ENCODE measurements at regions not wholly inside any gene's neighbourhood (a gene's known extent, or its start where the extent isn't known, plus 50 kb on each side); places are given as distances from the start of the nearest gene placed in this dataset.

DNA sequence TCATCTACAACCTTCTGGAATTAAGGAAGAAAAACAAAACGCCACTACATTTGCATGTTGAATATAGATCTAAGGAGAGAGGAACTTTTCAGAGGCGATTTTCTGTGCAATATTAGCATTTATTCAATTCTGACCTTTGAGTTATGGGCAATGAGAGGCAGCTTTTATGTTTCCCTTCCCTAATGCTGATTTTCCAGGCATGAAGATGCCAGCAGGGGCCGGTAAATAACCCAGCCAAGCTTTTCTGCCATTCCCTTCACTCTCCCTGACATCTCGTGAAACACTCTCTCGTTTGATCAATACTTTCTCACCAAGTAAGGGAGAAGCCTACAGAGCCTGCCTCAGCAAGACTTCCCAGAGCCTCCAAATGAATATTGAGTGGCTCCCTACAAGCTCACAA is 470.5 kb upstream of the GOT2 start:
- TF ChIP-seq, protein P1, sequence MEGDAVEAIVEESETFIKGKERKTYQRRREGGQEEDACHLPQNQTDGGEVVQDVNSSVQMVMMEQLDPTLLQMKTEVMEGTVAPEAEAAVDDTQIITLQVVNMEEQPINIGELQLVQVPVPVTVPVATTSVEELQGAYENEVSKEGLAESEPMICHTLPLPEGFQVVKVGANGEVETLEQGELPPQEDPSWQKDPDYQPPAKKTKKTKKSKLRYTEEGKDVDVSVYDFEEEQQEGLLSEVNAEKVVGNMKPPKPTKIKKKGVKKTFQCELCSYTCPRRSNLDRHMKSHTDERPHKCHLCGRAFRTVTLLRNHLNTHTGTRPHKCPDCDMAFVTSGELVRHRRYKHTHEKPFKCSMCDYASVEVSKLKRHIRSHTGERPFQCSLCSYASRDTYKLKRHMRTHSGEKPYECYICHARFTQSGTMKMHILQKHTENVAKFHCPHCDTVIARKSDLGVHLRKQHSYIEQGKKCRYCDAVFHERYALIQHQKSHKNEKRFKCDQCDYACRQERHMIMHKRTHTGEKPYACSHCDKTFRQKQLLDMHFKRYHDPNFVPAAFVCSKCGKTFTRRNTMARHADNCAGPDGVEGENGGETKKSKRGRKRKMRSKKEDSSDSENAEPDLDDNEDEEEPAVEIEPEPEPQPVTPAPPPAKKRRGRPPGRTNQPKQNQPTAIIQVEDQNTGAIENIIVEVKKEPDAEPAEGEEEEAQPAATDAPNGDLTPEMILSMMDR (IDR thresholded peaks at IDR 0.05) = no peak
- TF ChIP-seq POLR2A (IDR thresholded peaks at IDR 0.05) = no peak
